ENCODE measurements at regions not wholly inside any gene's neighbourhood (a gene's known extent, or its start where the extent isn't known, plus 50 kb on each side); places are given as distances from the start of the nearest gene placed in this dataset.

- Histone ChIP-seq H3F3A (ENCODE audit: insufficient read depth) (no peaks in the 10 kb centered on the region), H3K4me1 (ENCODE audit: insufficient read depth) (peaks cover 7% of the 10 kb centered on the region; the same call in 1 of the 2 replicates), H3K9ac (no peak overlapping the region), H4K20me1 (ENCODE audit: insufficient read depth) (no peaks in the 10 kb centered on the region), H3K79me2 (ENCODE audit: insufficient read depth) (no peaks in the 10 kb centered on the region), H3K9me3 (ENCODE audit: low read depth) (no peaks in the 10 kb centered on the region), H3K4me2 (ENCODE audit: unreplicated experiment) (no peak overlapping the region), H3K4me3 (no peak overlapping the region), H3K36me3 (ENCODE audit: low read depth) (no peaks in the 10 kb centered on the region), H3K27ac (no peak overlapping the region), H3K27me3 (replicated peaks; ENCODE audit: insufficient read depth) (peaks cover 38% of the 10 kb centered on the region), H3K9me2 (ENCODE audit: insufficient read depth) (no peaks in the 10 kb centered on the region), H2AFZ (no peak overlapping the region)
- DNase-seq: peak; percentile 29
- no peak for TF ChIP-seq EZH2phosphoT487 (IDR thresholded peaks at IDR 0.05; ENCODE audit: insufficient read depth, low read depth)
- no peak for TF ChIP-seq EZH2 (IDR thresholded peaks at IDR 0.05; ENCODE audit: insufficient read depth, poor library complexity, severe bottlenecking)
- in situ Hi-C loops (cut with MboI): no loop called here
- WGBS, 2 experiments (ENCODE audit: low coverage in 1 of 2, low lambda C conversion rate in 2 of 2, missing lambda C conversion rate in 2 of 2): 89 to 96% methylated on average over 3 to 4 of the region's 4 CpGs
Measured at GRCh38 chr16:87129771-87130170, 187.4 kb downstream of the C16orf95 start.

- H3K9ac ChIP-seq: no peak overlapping the region
- no peaks in the 10 kb centered on the region for H3K9me2 ChIP-seq (ENCODE audit: insufficient read depth)
- H3K4me3 ChIP-seq: no peak overlapping the region
- H3K4me1 ChIP-seq (ENCODE audit: insufficient read depth): peaks cover 7% of the 10 kb centered on the region; the same call in 1 of the 2 replicates
- in situ Hi-C loops (cut with MboI): no loop called here
- peaks cover 34% of the 10 kb centered on the region for H3K27me3 ChIP-seq (replicated peaks; ENCODE audit: insufficient read depth)
- no peak overlapping the region for H2AFZ ChIP-seq
- TF ChIP-seq EZH2phosphoT487 (IDR thresholded peaks at IDR 0.05; ENCODE audit: insufficient read depth, low read depth): no peak
- TF ChIP-seq EZH2 (IDR thresholded peaks at IDR 0.05; ENCODE audit: insufficient read depth, poor library complexity, severe bottlenecking): no peak
- no peak overlapping the region for H3K4me2 ChIP-seq (ENCODE audit: unreplicated experiment)
- WGBS, 2 experiments (ENCODE audit: low coverage in 1 of 2, low lambda C conversion rate in 2 of 2, missing lambda C conversion rate in 2 of 2): 70 to 80% methylated on average over 16 of the region's 16 CpGs
- H3K79me2 ChIP-seq (ENCODE audit: insufficient read depth): no peaks in the 10 kb centered on the region
- DNase-seq: no peak
- H3K9me3 ChIP-seq (ENCODE audit: low read depth): no peaks in the 10 kb centered on the region
- no peaks in the 10 kb centered on the region for H3F3A ChIP-seq (ENCODE audit: insufficient read depth)
- H3K36me3 ChIP-seq (ENCODE audit: low read depth): no peaks in the 10 kb centered on the region
- H4K20me1 ChIP-seq (ENCODE audit: insufficient read depth): no peaks in the 10 kb centered on the region
- H3K27ac ChIP-seq: no peak overlapping the region
Measured at GRCh38 chr16:87131061-87131995, 185.9 kb downstream of the C16orf95 start.

GRCh38 chr16:87131996-87132345 lies 185.2 kb downstream of the C16orf95 start:
- H3K9ac ChIP-seq: no peak overlapping the region
- H4K20me1 ChIP-seq (ENCODE audit: insufficient read depth): no peaks in the 10 kb centered on the region
- peaks cover 7% of the 10 kb centered on the region; the same call in 1 of the 2 replicates for H3K4me1 ChIP-seq (ENCODE audit: insufficient read depth)
- no peak overlapping the region for H3K27ac ChIP-seq
- TF ChIP-seq EZH2 (IDR thresholded peaks at IDR 0.05; ENCODE audit: insufficient read depth, poor library complexity, severe bottlenecking) (no peak), EZH2phosphoT487 (IDR thresholded peaks at IDR 0.05; ENCODE audit: insufficient read depth, low read depth) (no peak)
- H3K9me2 ChIP-seq (ENCODE audit: insufficient read depth): no peaks in the 10 kb centered on the region
- no peaks in the 10 kb centered on the region for H3K36me3 ChIP-seq (ENCODE audit: low read depth)
- H3F3A ChIP-seq (ENCODE audit: insufficient read depth): no peaks in the 10 kb centered on the region
- in situ Hi-C loops (cut with MboI): no loop called here
- no peaks in the 10 kb centered on the region for H3K79me2 ChIP-seq (ENCODE audit: insufficient read depth)
- H3K4me3 ChIP-seq: no peak overlapping the region
- WGBS, 2 experiments (ENCODE audit: low coverage in 1 of 2, low lambda C conversion rate in 2 of 2, missing lambda C conversion rate in 2 of 2): 30 to 32% methylated on average over 6 of the region's 6 CpGs
- H3K9me3 ChIP-seq (ENCODE audit: low read depth): no peaks in the 10 kb centered on the region
- peaks cover 28% of the 10 kb centered on the region for H3K27me3 ChIP-seq (replicated peaks; ENCODE audit: insufficient read depth)
- H2AFZ ChIP-seq: no peak overlapping the region
- DNase-seq: no peak
- H3K4me2 ChIP-seq (ENCODE audit: unreplicated experiment): no peak overlapping the region

GRCh38 chr16:87132361-87133014 lies 184.7 kb downstream of the C16orf95 start:
- 8 to 10% methylated on average over 20 of the region's 20 CpGs for WGBS, 2 experiments (ENCODE audit: low coverage in 1 of 2, low lambda C conversion rate in 2 of 2, missing lambda C conversion rate in 2 of 2)

More at GRCh38 chr16:87132361-87133014, 184.7 kb downstream of the C16orf95 start:
- Histone ChIP-seq H3F3A (ENCODE audit: insufficient read depth) (no peaks in the 10 kb centered on the region), H3K27ac (no peak overlapping the region), H3K4me3 (no peak overlapping the region), H3K4me1 (ENCODE audit: insufficient read depth) (peaks cover 7% of the 10 kb centered on the region; the same call in 1 of the 2 replicates), H3K36me3 (ENCODE audit: low read depth) (no peaks in the 10 kb centered on the region), H3K9me3 (ENCODE audit: low read depth) (no peaks in the 10 kb centered on the region), H4K20me1 (ENCODE audit: insufficient read depth) (no peaks in the 10 kb centered on the region), H2AFZ (no peak overlapping the region), H3K9ac (no peak overlapping the region), H3K79me2 (ENCODE audit: insufficient read depth) (no peaks in the 10 kb centered on the region), H3K9me2 (ENCODE audit: insufficient read depth) (no peaks in the 10 kb centered on the region), H3K27me3 (replicated peaks; ENCODE audit: insufficient read depth) (peaks cover 23% of the 10 kb centered on the region), H3K4me2 (ENCODE audit: unreplicated experiment) (peak overlapping the region; percentile 36)
- DNase-seq: peak; percentile 81
- in situ Hi-C loops (cut with MboI): no loop called here
- no peak for TF ChIP-seq EZH2phosphoT487 (IDR thresholded peaks at IDR 0.05; ENCODE audit: insufficient read depth, low read depth)
- TF ChIP-seq EZH2 (IDR thresholded peaks at IDR 0.05; ENCODE audit: insufficient read depth, poor library complexity, severe bottlenecking): no peak

Measured in GM23248 (cell line).